HG03280 (cell line): ENCODE measurements at regions not wholly inside any gene's neighbourhood (a gene's known extent, or its start where the extent isn't known, plus 50 kb on each side); places are given as distances from the start of the nearest gene placed in this dataset.

Source experiments
- ATAC-seq: cut with Tn5 transposase; IDR thresholded peaks from one replicate; pipeline ENCODE4 v1.9.1; 2021; ENCODE audit warnings: mild to moderate bottlenecking, moderate library complexity; ENCODE audit not compliant: unreplicated experiment

GRCh38 chr6:66402873-66403272 lies 695.8 kb upstream of the EYS start:
- no peak for ATAC-seq

- ATAC-seq, result no peak
Observed at GRCh38 chr6:66396549-66396948, 689.5 kb upstream of the EYS start.

- ATAC-seq, result no peak
Observed at GRCh38 chr6:66396145-66396544, 689.1 kb upstream of the EYS start.

GRCh38 chr6:66390393-66390792 lies 683.4 kb upstream of the EYS start:
- ATAC-seq, result no peak

GRCh38 chr6:66376001-66376400 lies 669.0 kb upstream of the EYS start:
- no peak for ATAC-seq

GRCh38 chr6:66369407-66369806 lies 662.4 kb upstream of the EYS start:
- ATAC-seq, result no peak

- ATAC-seq, result no peak
Observed at GRCh38 chr6:66362888-66363287, 655.9 kb upstream of the EYS start.

- ATAC-seq, result no peak
Observed at GRCh38 chr6:66361886-66362285, 654.9 kb upstream of the EYS start.

GRCh38 chr6:66357781-66358180 lies 650.8 kb upstream of the EYS start:
- no peak for ATAC-seq

GRCh38 chr6:66355471-66355870 lies 648.4 kb upstream of the EYS start:
- no peak for ATAC-seq

GRCh38 chr6:66344796-66345195 lies 637.8 kb upstream of the EYS start:
- no peak for ATAC-seq

- ATAC-seq, result no peak
Observed at GRCh38 chr6:66340736-66341135, 633.7 kb upstream of the EYS start.

GRCh38 chr6:66336176-66336575 lies 629.1 kb upstream of the EYS start:
- no peak for ATAC-seq

- ATAC-seq, result no peak
Observed at GRCh38 chr6:66328200-66328599, 621.2 kb upstream of the EYS start.

- no peak for ATAC-seq
Observed at GRCh38 chr6:66326228-66326627, 619.2 kb upstream of the EYS start.

GRCh38 chr6:66321017-66321416 lies 614.0 kb upstream of the EYS start:
- no peak for ATAC-seq

GRCh38 chr6:66307490-66307889 lies 600.5 kb upstream of the EYS start:
- ATAC-seq, result no peak

GRCh38 chr6:66291905-66292304 lies 584.9 kb upstream of the EYS start:
- ATAC-seq, result no peak

- ATAC-seq, result no peak
Observed at GRCh38 chr6:66289889-66290288, 582.9 kb upstream of the EYS start.

- ATAC-seq, result no peak
Observed at GRCh38 chr6:66278115-66278514, 571.1 kb upstream of the EYS start.

- no peak for ATAC-seq
Observed at GRCh38 chr6:66277400-66277799, 570.4 kb upstream of the EYS start.

- no peak for ATAC-seq
Observed at GRCh38 chr6:66265737-66266136, 558.7 kb upstream of the EYS start.

- no peak for ATAC-seq
Observed at GRCh38 chr6:66264376-66264775, 557.4 kb upstream of the EYS start.
